GM12892 (cell line): ENCODE measurements at regions not wholly inside any gene's neighbourhood (a gene's known extent, or its start where the extent isn't known, plus 50 kb on each side); places are given as distances from the start of the nearest gene placed in this dataset.
A peak's percentile ranks its signal among the peaks of the same experiment; 100 is the strongest.

Experiments
- DNase-seq: peaks from one replicate; pipeline ENCODE4 v3.0.0; 2011; ENCODE audit not compliant: insufficient read length
- FAIRE-seq: peaks from 2 replicates; lab custom pipeline; 2011; peaks lifted over from hg19 to GRCh38; lab: Jason Lieb, UNC
- POLR2A ChIP-seq: IDR thresholded peaks from 2 replicates; pipeline ENCODE4 v1.6.1; 2011; ENCODE audit warnings: low read depth, low read length, control low read depth
- POLR2AphosphoS5 ChIP-seq: IDR thresholded peaks from 2 replicates; pipeline ENCODE4 v1.6.1; 2011; ENCODE audit warnings: low read depth, low read length, control low read depth
- TAF1 ChIP-seq: IDR thresholded peaks from 2 replicates; pipeline ENCODE4 v1.6.1; 2011; ENCODE audit warnings: low read depth, mild to moderate bottlenecking, control low read depth, low read length, borderline replicate concordance

DNA sequence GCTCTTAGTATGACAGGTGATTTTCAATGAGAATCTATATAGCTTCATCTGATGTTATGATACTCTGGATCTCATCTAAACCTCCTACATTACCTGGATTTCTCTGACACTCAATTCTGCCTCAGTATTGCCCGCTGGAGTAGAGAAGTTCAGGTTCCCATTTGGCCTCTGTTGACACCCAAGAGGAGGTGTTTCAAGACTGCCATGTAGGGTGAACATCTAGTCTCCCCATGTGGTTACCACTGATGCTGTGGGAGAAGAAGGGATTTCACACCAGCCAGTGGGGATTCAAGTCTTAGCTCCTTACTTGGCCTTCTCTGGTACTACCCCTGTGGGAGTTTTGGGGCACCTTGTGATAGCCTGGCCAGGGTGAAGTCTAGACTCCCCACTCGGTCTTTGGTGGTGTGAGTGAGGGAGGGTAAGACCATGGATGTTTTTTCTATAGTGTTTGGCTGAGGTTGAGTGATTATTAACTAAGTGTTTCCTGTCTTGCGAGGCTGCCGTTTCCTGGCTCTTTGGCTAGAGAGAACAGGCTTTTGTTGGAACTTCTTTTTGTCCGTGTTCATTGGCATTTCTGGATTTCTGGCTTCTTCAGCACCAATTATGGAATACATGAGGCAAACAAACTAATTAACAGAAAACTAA, 90.7 kb downstream of the RHOU start:
- FAIRE-seq: no peak
- no peak for DNase-seq
- TF ChIP-seq POLR2A: no peak
- TF ChIP-seq POLR2AphosphoS5: no peak
- TF ChIP-seq TAF1: no peak

- no peak for DNase-seq
- TF ChIP-seq POLR2AphosphoS5 (no peak), TAF1 (no peak), POLR2A (no peak)
- no peak for FAIRE-seq
Observed at GRCh38 chr1:228827019-228827418, 91.7 kb downstream of the RHOU start.

DNA sequence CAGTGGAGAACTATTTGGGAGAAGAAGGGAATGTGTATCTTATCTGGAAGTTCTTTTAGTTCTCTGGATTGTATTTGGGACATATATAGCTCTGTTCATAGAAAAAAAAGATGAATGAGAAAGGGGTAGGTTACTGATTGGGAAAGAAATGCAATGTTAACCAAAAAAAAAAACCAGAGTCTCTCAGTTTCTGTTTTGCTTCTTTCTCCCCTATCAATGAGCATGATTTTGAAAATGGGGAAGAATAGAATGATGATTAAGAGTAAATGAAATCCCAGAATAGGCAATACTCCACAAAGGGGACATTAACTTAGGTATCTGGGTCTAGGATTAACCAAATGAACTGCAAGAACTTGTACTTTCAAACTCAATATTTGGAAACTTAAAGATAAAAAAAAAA, 92.9 kb downstream of the RHOU start:
- no peak for FAIRE-seq
- TF ChIP-seq TAF1: no peak

DNA sequence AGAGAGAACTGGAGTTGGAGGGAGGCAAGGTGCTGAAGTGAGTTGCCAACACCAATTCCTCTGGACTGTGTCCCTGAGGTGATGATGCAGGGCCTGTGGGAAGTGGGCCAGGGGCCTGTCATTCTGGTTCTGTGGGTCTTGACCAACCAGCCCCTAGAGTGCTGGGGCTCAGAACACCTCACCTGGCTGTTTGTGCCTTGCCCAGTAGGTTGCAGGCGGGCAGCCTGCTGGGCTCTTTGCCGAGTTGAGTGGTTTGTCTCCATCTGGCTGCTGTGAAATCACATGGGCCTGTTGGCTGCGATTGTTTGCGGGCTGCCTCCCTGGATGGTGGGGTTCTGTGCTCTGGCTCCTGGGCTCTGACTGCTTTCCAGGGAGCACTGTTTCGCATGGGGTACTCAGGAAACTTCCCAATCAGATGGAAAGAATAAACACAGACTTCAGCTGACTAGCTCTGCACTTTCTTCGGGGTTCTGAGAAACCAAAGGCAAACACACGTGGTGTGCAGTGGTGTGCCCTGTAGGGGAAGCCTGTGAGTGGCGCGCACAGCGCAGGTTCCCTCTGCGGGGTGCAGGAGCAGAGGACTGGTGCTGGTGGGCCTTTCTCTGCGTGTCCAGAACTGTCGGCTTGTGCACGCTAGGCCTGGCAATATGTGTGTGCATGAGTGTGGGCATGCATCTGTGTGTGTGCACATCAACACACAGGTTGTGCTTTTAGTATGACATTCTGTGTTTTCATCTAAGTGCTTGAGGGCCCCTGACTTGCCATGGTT, 95.1 kb downstream of the RHOU start:
- TF ChIP-seq POLR2A (no peak), TAF1 (no peak), POLR2AphosphoS5 (no peak)
- DNase-seq (no peak), FAIRE-seq (no peak)

More for the DNA sequence above, 92.9 kb downstream of the RHOU start:
- no peak for DNase-seq

DNA sequence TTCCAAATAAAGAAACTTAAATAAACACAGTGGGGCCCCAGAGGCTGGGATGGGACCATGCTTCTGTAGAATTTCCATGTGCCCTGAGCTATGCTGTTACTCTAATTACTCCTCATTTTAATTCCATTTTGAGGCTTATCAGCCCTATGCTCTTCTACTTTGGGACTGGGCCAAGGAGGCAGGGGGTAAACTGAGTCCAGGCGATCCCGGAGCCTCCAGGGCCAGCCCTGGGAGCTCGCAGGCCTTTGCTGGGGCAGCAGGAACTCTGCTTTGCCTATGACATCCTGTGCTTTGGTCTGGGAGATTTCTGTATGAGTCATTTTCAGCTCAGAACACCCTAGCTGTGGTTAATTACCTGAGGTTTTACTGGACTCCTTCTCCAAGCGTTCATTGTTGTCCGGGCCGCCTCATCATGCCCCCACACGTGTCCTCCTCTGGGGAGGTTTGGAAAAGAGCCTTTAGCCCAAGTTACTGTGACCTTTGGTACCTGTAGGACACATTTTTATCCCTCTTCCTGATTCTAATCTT, 95.7 kb downstream of the RHOU start:
- no peak for TF ChIP-seq POLR2AphosphoS5
- no peak for TF ChIP-seq TAF1
- TF ChIP-seq POLR2A: no peak
- DNase-seq: peak; percentile 30
- FAIRE-seq: no peak

GRCh38 chr1:228833911-228834688, 98.8 kb downstream of the RHOU start:
- DNase-seq (no peak), FAIRE-seq (no peak)
- TF ChIP-seq POLR2A (no peak), POLR2AphosphoS5 (no peak), TAF1 (no peak)

GRCh38 chr1:228835456-228835855, 100.2 kb downstream of the RHOU start:
- no peak for TF ChIP-seq POLR2AphosphoS5
- TF ChIP-seq TAF1: no peak
- TF ChIP-seq POLR2A: no peak
- DNase-seq (no peak), FAIRE-seq (no peak)

GRCh38 chr1:228835911-228836310, 100.6 kb downstream of the RHOU start:
- FAIRE-seq: no peak

DNA sequence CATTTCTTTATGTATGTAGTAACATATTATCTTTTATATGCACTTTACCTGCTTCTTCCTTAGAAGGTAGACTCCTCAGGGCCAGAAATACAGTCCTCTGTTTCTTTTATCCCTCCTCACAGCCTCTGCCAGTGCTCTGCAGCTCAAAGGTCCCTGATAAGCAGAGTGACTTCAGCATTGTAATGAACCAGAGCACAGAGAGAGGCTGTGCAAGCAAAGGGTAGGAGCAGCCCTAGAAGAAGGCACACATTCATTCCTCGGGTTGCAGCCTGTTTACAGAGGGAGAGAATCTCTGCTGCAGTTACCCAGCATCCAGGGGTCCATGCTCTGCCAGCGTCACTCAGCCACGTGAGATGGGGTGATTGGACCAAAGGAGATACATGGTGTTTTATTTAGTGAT, 101.1 kb downstream of the RHOU start:
- no peak for DNase-seq
- FAIRE-seq: no peak
- TF ChIP-seq POLR2A (no peak), TAF1 (no peak), POLR2AphosphoS5 (no peak)

More at GRCh38 chr1:228835911-228836310, 100.6 kb downstream of the RHOU start:
- TF ChIP-seq TAF1 (no peak), POLR2A (no peak), POLR2AphosphoS5 (no peak)
- no peak for DNase-seq

GRCh38 chr1:228837032-228837431, 101.8 kb downstream of the RHOU start:
- TF ChIP-seq POLR2A (no peak), TAF1 (no peak), POLR2AphosphoS5 (no peak)
- DNase-seq (no peak), FAIRE-seq (no peak)
